OCI-M2 (cell line): ENCODE measurements at regions not wholly inside any gene's neighbourhood (a gene's known extent, or its start where the extent isn't known, plus 50 kb on each side); places are given as distances from the start of the nearest gene placed in this dataset.
"Not testable (repeated sequence)": the region's sequence is repeated elsewhere in the genome, so short reads cannot be mapped to it uniquely, and the experiment has no call there.

Experiments
- DNase-seq: peaks from one replicate; lab custom pipeline; 2025; ENCODE audit not compliant: unreplicated experiment; lab: John Stamatoyannopoulos, UW

DNA sequence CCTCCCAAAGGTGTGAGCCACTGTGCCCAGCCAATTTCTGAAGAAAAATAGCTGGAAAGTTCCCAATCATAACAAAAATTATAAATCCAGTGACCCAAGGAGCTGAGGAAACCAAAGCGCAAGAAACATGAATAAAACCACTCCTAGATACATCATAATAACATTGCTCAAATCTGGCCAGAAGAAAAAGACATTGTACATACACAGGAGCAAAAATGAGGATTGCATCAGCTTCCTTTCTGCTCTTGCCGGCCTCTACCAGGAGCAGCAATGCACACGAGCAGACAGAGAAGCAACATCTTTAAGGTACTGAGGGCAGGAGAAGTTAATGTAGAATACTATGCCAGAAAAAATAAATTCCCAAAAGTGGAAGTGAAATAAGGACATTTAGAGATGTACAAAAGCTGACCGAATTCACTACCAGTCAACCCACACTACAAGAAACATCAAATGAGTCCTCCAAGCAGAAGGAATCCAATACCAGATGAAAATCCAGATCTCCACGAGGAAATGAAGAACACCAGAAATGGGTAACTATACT is 127.0 kb upstream of the NBPF11 start:
- DNase-seq: not testable (repeated sequence)

- DNase-seq: not testable (repeated sequence)
Measured at GRCh38 chr1:148277865-148278279, 125.8 kb upstream of the NBPF11 start.

DNA sequence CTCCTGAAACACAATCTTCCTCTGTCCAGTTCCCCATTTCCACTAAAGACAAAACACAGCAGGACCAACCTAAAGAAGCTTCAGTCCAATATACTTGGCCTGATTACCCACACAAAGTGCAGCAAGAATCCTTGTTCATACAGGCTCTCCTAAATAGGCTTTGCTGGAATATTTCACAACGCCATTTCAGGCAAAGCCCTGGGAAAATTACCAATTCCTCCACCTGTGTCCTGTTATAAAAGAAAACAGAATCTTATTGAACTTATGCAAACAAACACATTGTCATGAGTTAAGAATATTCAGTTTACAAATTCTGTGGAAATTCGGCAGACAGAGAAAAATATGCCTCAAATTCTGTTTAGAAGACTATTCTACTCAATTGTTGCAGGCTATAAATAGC is 115.0 kb upstream of the NBPF11 start:
- not testable (repeated sequence) for DNase-seq

- DNase-seq: no peak
Measured at GRCh38 chr1:148264374-148265276, 112.5 kb upstream of the NBPF11 start.

DNA sequence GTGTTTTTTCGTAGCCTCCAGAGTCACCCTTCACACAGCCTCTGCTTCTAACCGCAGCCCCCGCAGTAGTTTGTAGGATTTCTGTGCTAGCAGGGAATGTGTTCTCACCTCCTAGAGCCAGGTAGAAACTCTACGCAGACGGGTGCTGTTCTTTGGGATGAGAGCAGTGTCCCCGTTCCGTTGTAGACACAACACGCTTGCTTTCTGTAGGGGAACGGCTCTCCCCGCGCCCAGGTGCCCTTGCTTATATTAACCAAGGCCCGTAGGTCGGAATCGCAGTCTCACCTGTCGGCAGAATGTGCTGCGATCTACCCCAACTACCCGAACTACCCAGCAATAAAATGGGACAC is 111.8 kb upstream of the NBPF11 start:
- DNase-seq: no peak

- no peak for DNase-seq
Measured at GRCh38 chr1:148263128-148263905, 111.2 kb upstream of the NBPF11 start.

DNA sequence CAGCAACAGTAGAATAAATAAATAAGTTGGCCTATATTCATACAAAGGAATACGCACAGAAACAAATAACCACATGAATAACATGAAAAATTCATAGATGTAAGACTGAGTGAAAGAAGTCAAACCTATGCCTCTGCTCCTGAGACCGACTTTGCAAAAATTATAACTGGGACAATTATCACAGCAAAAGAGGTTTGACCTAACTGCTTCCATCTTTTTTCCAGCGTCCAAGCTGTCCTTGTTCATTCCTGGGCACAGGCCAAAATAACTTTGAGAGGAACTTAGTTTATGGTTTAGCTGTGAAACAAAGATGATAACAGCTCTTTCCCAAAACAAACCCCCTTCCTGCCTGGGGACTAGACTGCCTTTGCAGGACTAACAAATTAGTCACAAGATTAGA is 109.6 kb upstream of the NBPF11 start:
- DNase-seq: not testable (repeated sequence)

GRCh38 chr1:148257886-148258285 is 105.8 kb upstream of the NBPF11 start:
- not testable (repeated sequence) for DNase-seq

GRCh38 chr1:148254611-148255429 is 102.7 kb upstream of the NBPF11 start:
- not testable (repeated sequence) for DNase-seq

GRCh38 chr1:148253808-148254207 is 101.7 kb upstream of the NBPF11 start:
- DNase-seq: not testable (repeated sequence)

DNA sequence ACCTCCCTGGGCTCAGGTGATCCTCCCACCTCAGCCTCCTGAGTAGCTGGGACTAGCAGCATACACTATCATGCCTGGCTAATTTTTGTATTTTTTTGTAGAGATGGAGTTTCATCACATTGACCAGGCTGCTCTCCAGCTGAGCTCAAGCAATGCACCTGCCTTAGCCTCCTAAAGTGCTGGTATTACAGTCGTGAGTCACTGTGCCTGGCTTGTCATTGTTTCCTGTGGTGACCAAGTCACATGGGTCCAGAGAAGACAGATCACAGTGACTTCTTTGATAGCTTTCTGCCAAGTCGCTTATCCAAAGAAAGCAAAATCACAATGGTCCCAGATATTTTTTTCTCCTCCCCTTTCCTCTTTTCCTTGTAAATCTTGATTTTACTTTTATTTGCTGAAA is 96.7 kb upstream of the NBPF11 start:
- not testable (repeated sequence) for DNase-seq

- DNase-seq: not testable (repeated sequence)
Measured at GRCh38 chr1:148246258-148246861, 94.3 kb upstream of the NBPF11 start.

DNA sequence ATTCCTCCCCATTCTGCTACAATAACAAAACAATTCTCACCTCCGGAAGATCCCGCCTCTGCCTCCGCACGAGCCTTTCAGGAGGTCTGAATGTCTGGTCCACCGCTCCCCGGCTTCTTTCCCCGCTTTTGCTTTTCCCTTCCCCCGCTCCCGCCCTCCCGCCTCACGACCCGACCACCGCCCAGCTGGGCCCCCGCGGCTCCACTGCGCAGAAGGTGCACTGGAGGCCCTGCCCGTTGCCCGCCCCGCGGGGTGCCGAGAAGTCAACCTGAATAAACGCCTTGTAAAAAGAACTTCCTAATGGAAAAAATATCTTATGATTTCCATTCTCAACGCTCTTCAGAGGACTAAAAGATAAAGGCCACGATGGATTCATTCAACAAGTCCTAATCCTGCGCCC is 93.8 kb upstream of the NBPF11 start:
- DNase-seq: not testable (repeated sequence)

GRCh38 chr1:148245443-148245842 is 93.4 kb upstream of the NBPF11 start:
- not testable (repeated sequence) for DNase-seq

DNA sequence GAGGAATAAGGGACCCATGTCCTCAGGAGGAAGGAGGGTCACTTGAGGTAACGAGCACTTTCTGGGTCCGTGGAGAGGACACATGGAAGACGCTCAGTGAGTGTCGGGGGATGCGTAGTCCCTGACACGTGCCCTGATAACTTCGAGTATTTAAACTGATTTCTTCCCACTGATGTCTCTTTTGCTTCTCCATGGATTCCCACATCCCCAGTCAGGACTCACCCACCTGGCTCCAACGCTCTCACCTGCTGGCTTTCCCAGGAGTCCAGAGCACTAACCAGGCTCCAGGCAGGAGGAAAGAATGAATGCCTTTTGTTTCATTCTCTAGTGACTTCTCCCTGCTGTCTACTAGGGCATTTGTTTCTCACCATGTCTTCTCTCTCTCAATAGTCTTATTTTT is 81.2 kb upstream of the NBPF11 start:
- not testable (repeated sequence) for DNase-seq

DNA sequence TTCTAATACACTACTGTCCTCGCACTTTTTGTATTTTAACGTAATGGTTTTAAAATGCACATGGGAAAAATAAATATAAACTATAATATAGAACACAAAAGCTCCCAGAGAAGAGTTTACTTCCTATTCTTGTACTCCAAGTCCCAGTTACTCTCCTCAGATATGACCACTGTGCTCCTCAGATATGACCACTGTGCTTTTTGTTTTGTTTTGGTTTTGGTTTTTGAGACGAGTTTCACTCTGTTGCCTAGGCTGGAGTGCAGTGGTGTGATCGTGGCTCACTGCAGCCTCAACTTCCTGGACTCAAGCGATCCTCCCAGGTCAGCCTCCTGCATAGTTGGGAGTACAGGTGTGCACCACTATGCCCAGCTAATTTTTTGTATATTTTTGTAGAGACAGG is 76.8 kb upstream of the NBPF11 start:
- not testable (repeated sequence) for DNase-seq

- not testable (repeated sequence) for DNase-seq
Measured at GRCh38 chr1:148222399-148223159, 70.5 kb upstream of the NBPF11 start.

- DNase-seq: not testable (repeated sequence)
Measured at GRCh38 chr1:148221593-148221992, 69.5 kb upstream of the NBPF11 start.

DNA sequence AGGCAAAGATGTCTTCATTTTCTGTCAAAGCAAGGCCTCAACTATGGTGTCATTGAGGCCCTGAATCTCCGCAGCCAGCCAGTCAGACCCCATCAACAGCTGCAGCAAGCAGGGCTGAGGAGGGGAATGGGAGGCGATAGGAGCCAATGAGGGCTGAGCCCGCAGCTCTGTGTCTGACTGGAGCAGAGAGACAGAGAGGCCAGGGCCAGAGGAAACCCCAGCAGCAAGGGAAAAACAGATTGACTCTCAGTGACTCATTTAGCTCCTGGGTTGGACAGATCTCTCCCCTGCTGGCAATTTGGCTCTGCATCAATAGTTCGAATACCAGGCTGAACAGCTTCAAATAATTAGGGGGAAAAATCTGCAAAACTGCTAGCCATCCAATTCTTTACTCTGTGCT is 67.1 kb upstream of the NBPF11 start:
- DNase-seq: not testable (repeated sequence)

- DNase-seq: not testable (repeated sequence)
Measured at GRCh38 chr1:148211191-148211590, 59.1 kb upstream of the NBPF11 start.
